ENCODE measurements at regions not wholly inside any gene's neighbourhood (a gene's known extent, or its start where the extent isn't known, plus 50 kb on each side); places are given as distances from the start of the nearest gene placed in this dataset.

GRCh38 chr4:63618883-63619718, 790.1 kb downstream of the TECRL start:
- no peak for DNase-seq

GRCh38 chr4:63607169-63607872, 801.9 kb downstream of the TECRL start:
- no peak for DNase-seq

- no peak for DNase-seq
Observed at GRCh38 chr4:63589796-63590195, 819.5 kb downstream of the TECRL start.

- no peak for DNase-seq
Observed at GRCh38 chr4:63583561-63583960, 825.7 kb downstream of the TECRL start.

GRCh38 chr4:63583007-63583406, 826.2 kb downstream of the TECRL start:
- no peak for DNase-seq

- no peak for DNase-seq
Observed at GRCh38 chr4:63580796-63581475, 828.3 kb downstream of the TECRL start.

- no peak for DNase-seq
Observed at GRCh38 chr4:63578383-63578782, 830.9 kb downstream of the TECRL start.

- no peak for DNase-seq
Observed at GRCh38 chr4:63566658-63567057, 842.6 kb downstream of the TECRL start.

GRCh38 chr4:63563288-63564014, 845.8 kb downstream of the TECRL start:
- DNase-seq: no peak

- DNase-seq: no peak
Observed at GRCh38 chr4:63558709-63559108, 850.5 kb downstream of the TECRL start.

- no peak for DNase-seq
Observed at GRCh38 chr4:63556332-63556731, 852.9 kb downstream of the TECRL start.

- DNase-seq: no peak
Observed at GRCh38 chr4:63553123-63553522, 856.1 kb downstream of the TECRL start.

- DNase-seq: no peak
Observed at GRCh38 chr4:63541828-63542227, 867.4 kb downstream of the TECRL start.

GRCh38 chr4:63529581-63530337, 879.5 kb downstream of the TECRL start:
- no peak for DNase-seq

GRCh38 chr4:63528256-63528991, 880.8 kb downstream of the TECRL start:
- DNase-seq: no peak

GRCh38 chr4:63526251-63526650, 883.0 kb downstream of the TECRL start:
- no peak for DNase-seq

- DNase-seq: no peak
Observed at GRCh38 chr4:63524764-63525163, 884.5 kb downstream of the TECRL start.

- DNase-seq: no peak
Observed at GRCh38 chr4:63505714-63506460, 903.4 kb downstream of the TECRL start.

GRCh38 chr4:63493265-63493664, 916.0 kb downstream of the TECRL start:
- no peak for DNase-seq

GRCh38 chr4:63492515-63492914, 916.7 kb downstream of the TECRL start:
- DNase-seq: no peak

- no peak for DNase-seq
Observed at GRCh38 chr4:63464393-63464792, 944.9 kb downstream of the TECRL start.
